HepG2 (cell line): ENCODE measurements at regions not wholly inside any gene's neighbourhood (a gene's known extent, or its start where the extent isn't known, plus 50 kb on each side); places are given as distances from the start of the nearest gene placed in this dataset.
A peak's percentile ranks its signal among the peaks of the same experiment; 100 is the strongest.

Experiments used
- CCDC6 ChIP-seq: sonication (generic); formaldehyde crosslinking; IDR thresholded peaks from 2 replicates; pipeline ENCODE4 v1.8.1; 2022; ENCODE audit warnings: mild to moderate bottlenecking, missing genetic modification reagents, moderate library complexity
- EED ChIP-seq: sonication (generic); formaldehyde crosslinking; IDR thresholded peaks from 2 replicates; pipeline ENCODE4 v1.5.0; 2020; ENCODE audit warnings: mild to moderate bottlenecking, missing genetic modification reagents
- ETV6 ChIP-seq: sonication (generic); formaldehyde crosslinking; conservative IDR thresholded peaks from 2 replicates; pipeline ENCODE4 v1.4.0; 2020; ENCODE audit warnings: missing genetic modification reagents
- FOXA3 ChIP-seq: IDR thresholded peaks from 2 replicates; pipeline ENCODE4 v1.6.1; 2016; ENCODE audit warnings: missing genetic modification reagents, missing compliant biosample characterization
- GZF1 ChIP-seq: sonication (generic); formaldehyde crosslinking; IDR thresholded peaks from 2 replicates; pipeline ENCODE4 v1.5.1; 2020; ENCODE audit warnings: mild to moderate bottlenecking, missing genetic modification reagents
- HDAC2 ChIP-seq: sonication (generic); formaldehyde crosslinking; IDR thresholded peaks from 2 replicates; pipeline ENCODE4 v1.4.0; 2020; ENCODE audit warnings: missing genetic modification reagents
- HES4 ChIP-seq: sonication (generic); formaldehyde crosslinking; IDR thresholded peaks from 2 replicates; pipeline ENCODE4 v1.9.0; 2021; ENCODE audit warnings: mild to moderate bottlenecking, missing genetic modification reagents, borderline replicate concordance
- HIVEP1 ChIP-seq: sonication (generic); formaldehyde crosslinking; IDR thresholded peaks from 2 replicates; pipeline ENCODE4 v1.4.0; 2020; ENCODE audit warnings: mild to moderate bottlenecking, missing genetic modification reagents
- KDM3A ChIP-seq: IDR thresholded peaks from 2 replicates; pipeline ENCODE4 v1.6.1; 2018; ENCODE audit warnings: low read depth, missing compliant biosample characterization
- RXRB ChIP-seq: IDR thresholded peaks from 2 replicates; pipeline ENCODE4 v1.6.1; 2016; ENCODE audit warnings: borderline replicate concordance, missing genetic modification reagents, missing compliant biosample characterization
- SMC3 ChIP-seq: IDR thresholded peaks from 2 replicates; pipeline ENCODE4 v1.6.1; 2011; ENCODE audit warnings: low read length, improper control_type of control experiment
- ZNF101 ChIP-seq: sonication (generic); formaldehyde crosslinking; IDR thresholded peaks from 2 replicates; pipeline ENCODE4 v1.4.0; 2020; ENCODE audit warnings: mild to moderate bottlenecking, low read depth, missing genetic modification reagents, borderline replicate concordance
- ZNF225 ChIP-seq: sonication (generic); formaldehyde crosslinking; IDR thresholded peaks from 2 replicates; pipeline ENCODE4 v1.4.0; 2020; ENCODE audit warnings: mild to moderate bottlenecking, missing genetic modification reagents
- ZNF350 ChIP-seq: sonication (generic); formaldehyde crosslinking; IDR thresholded peaks from 2 replicates; pipeline ENCODE4 v1.4.0; 2020; ENCODE audit warnings: mild to moderate bottlenecking, low read depth, missing genetic modification reagents, borderline replicate concordance
- ZNF850 ChIP-seq: sonication (generic); formaldehyde crosslinking; conservative IDR thresholded peaks from 2 replicates; pipeline ENCODE4 v1.9.0; 2021; ENCODE audit warnings: mild to moderate bottlenecking, missing genetic modification reagents
- TF ChIP-seq, protein P1 (sequence below): sonication (generic); formaldehyde crosslinking; IDR thresholded peaks from 2 replicates; pipeline ENCODE4 v1.5.1; 2020; ENCODE audit warnings: mild to moderate bottlenecking, missing genetic modification reagents
- TF ChIP-seq, protein P2 (sequence below): sonication (generic); formaldehyde crosslinking; IDR thresholded peaks from 2 replicates; pipeline ENCODE4 v1.5.0; 2020; ENCODE audit warnings: missing genetic modification reagents
- TF ChIP-seq, protein P3 (sequence below): sonication (generic); formaldehyde crosslinking; IDR thresholded peaks from 2 replicates; pipeline ENCODE4 v1.8.1; 2023; ENCODE audit warnings: mild to moderate bottlenecking, missing genetic modification reagents
- TF ChIP-seq, protein P4 (sequence below): IDR thresholded peaks from 2 replicates; pipeline ENCODE4 v1.6.1; 2018; ENCODE audit warnings: missing genetic modification reagents, mild to moderate bottlenecking, missing compliant biosample characterization
- TF ChIP-seq, protein P5 (sequence below): IDR thresholded peaks from 2 replicates; pipeline ENCODE4 v1.6.1; 2016; ENCODE audit warnings: mild to moderate bottlenecking

DNA sequence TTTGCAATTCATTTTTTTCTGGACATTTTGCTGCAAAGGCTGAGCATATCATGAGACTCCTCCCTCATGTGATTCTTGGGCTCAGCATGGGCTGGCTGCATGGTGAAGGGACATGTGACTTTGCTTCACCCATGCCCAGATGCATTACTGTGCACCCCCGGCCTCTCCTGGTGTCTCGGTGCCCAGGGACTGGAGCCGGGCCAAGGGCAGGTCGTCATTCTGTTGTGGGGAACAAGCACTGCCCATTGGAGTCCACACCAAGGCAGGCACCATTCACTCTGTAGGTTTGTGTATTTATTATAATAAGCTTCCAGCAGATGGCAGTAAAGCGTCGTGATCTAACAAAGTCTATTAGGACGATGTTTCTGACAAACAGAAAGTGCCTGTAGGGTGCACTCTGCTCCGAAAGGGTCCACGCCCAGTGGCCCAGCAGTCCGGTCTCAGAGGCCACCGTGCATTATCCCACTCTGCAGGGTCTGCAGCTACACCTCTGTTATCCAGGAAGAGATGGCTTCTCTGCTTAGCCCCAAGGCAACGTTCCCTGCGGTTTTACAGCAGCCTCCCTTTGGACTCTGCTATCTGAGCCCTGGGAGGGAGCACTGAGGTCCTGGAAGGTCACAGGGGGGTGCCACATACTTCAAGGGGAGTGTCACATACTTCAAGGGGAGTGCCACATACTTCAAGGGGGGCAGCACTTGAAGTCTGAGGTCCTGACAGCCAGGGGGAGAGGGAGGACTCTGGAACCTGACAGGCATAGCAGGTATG lies 219.6 kb downstream of the TSN start (continued):
- TF ChIP-seq EED (CRISPR knock-in tag) = peak; percentile 47; the same call in 1 of the 2 replicates
- peak; percentile 63 for TF ChIP-seq SMC3
- no peak for TF ChIP-seq ETV6 (CRISPR knock-in tag)
- TF ChIP-seq ZNF225 (CRISPR knock-in tag) = no peak
- TF ChIP-seq CCDC6 (CRISPR knock-in tag) = no peak
- peak; percentile 72; the same call in 1 of the 2 replicates for TF ChIP-seq HES4 (CRISPR knock-in tag)
- TF ChIP-seq ZNF850 (CRISPR knock-in tag) = no peak
- TF ChIP-seq HIVEP1 = no peak
- TF ChIP-seq, protein P1, sequence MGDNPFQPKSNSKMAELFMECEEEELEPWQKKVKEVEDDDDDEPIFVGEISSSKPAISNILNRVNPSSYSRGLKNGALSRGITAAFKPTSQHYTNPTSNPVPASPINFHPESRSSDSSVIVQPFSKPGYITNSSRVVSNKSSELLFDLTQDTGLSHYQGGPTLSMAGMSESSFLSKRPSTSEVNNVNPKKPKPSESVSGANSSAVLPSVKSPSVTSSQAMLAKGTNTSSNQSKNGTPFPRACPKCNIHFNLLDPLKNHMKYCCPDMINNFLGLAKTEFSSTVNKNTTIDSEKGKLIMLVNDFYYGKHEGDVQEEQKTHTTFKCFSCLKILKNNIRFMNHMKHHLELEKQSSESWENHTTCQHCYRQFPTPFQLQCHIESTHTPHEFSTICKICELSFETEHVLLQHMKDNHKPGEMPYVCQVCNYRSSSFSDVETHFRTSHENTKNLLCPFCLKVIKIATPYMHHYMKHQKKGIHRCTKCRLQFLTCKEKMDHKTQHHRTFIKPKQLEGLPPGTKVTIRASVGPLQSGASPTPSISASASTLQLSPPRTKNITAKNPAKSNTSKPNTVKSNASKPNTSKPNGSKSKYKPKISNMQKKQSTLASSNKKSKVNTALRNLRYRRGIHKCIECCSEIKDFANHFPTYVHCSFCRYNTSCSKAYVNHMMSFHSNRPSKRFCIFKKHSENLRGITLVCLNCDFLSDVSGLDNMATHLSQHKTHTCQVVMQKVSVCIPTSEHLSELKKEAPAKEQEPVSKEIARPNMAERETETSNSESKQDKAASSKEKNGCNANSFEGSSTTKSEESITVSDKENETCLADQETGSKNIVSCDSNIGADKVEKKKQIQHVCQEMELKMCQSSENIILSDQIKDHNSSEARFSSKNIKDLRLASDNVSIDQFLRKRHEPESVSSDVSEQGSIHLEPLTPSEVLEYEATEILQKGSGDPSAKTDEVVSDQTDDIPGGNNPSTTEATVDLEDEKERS (CRISPR knock-in tag) = peak; percentile 59; the same call in 1 of the 2 replicates
- TF ChIP-seq, protein P2, sequence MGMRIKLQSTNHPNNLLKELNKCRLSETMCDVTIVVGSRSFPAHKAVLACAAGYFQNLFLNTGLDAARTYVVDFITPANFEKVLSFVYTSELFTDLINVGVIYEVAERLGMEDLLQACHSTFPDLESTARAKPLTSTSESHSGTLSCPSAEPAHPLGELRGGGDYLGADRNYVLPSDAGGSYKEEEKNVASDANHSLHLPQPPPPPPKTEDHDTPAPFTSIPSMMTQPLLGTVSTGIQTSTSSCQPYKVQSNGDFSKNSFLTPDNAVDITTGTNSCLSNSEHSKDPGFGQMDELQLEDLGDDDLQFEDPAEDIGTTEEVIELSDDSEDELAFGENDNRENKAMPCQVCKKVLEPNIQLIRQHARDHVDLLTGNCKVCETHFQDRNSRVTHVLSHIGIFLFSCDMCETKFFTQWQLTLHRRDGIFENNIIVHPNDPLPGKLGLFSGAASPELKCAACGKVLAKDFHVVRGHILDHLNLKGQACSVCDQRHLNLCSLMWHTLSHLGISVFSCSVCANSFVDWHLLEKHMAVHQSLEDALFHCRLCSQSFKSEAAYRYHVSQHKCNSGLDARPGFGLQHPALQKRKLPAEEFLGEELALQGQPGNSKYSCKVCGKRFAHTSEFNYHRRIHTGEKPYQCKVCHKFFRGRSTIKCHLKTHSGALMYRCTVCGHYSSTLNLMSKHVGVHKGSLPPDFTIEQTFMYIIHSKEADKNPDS (CRISPR knock-in tag) = no peak
- TF ChIP-seq ZNF350 (CRISPR knock-in tag) = peak; percentile 24; the same call in 1 of the 2 replicates
- TF ChIP-seq, protein P3, sequence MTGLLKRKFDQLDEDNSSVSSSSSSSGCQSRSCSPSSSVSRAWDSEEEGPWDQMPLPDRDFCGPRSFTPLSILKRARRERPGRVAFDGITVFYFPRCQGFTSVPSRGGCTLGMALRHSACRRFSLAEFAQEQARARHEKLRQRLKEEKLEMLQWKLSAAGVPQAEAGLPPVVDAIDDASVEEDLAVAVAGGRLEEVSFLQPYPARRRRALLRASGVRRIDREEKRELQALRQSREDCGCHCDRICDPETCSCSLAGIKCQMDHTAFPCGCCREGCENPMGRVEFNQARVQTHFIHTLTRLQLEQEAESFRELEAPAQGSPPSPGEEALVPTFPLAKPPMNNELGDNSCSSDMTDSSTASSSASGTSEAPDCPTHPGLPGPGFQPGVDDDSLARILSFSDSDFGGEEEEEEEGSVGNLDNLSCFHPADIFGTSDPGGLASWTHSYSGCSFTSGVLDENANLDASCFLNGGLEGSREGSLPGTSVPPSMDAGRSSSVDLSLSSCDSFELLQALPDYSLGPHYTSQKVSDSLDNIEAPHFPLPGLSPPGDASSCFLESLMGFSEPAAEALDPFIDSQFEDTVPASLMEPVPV (CRISPR knock-in tag) = no peak
- peak; percentile 44; the same call in 1 of the 2 replicates for TF ChIP-seq FOXA3 (CRISPR knock-in tag)
- TF ChIP-seq GZF1 = 0 out of 2 replicates have a peak, but pooled peaks have one; percentile 69
- 0 out of 2 replicates have a peak, but pooled peaks have one; percentile 38 for TF ChIP-seq HDAC2 (CRISPR knock-in tag)
- TF ChIP-seq, protein P4, sequence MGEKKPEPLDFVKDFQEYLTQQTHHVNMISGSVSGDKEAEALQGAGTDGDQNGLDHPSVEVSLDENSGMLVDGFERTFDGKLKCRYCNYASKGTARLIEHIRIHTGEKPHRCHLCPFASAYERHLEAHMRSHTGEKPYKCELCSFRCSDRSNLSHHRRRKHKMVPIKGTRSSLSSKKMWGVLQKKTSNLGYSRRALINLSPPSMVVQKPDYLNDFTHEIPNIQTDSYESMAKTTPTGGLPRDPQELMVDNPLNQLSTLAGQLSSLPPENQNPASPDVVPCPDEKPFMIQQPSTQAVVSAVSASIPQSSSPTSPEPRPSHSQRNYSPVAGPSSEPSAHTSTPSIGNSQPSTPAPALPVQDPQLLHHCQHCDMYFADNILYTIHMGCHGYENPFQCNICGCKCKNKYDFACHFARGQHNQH (CRISPR knock-in tag) = no peak
- TF ChIP-seq ZNF101 (CRISPR knock-in tag) = no peak
- TF ChIP-seq, protein P5, sequence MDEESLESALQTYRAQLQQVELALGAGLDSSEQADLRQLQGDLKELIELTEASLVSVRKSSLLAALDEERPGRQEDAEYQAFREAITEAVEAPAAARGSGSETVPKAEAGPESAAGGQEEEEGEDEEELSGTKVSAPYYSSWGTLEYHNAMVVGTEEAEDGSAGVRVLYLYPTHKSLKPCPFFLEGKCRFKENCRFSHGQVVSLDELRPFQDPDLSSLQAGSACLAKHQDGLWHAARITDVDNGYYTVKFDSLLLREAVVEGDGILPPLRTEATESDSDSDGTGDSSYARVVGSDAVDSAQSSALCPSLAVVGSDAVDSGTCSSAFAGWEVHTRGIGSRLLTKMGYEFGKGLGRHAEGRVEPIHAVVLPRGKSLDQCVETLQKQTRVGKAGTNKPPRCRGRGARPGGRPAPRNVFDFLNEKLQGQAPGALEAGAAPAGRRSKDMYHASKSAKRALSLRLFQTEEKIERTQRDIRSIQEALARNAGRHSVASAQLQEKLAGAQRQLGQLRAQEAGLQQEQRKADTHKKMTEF = 0 out of 2 replicates have a peak, but pooled peaks have one; percentile 27
- 0 out of 2 replicates have a peak, but pooled peaks have one; percentile 30 for TF ChIP-seq RXRB
- TF ChIP-seq KDM3A (CRISPR knock-in tag) = no peak
